Astrocyte of the spinal cord (primary cell): ENCODE measurements at regions not wholly inside any gene's neighbourhood (a gene's known extent, or its start where the extent isn't known, plus 50 kb on each side); places are given as distances from the start of the nearest gene placed in this dataset.

Experiments
- DNase-seq: peaks from one replicate; pipeline ENCODE4 v3.0.0; 2011; ENCODE audit warnings: low read depth, low spot score
- H3K4me3 ChIP-seq: 2 replicates; pipeline ENCODE4 v1.5.1; 2011; ENCODE audit warnings: low read depth, mild to moderate bottlenecking, low read length, moderate library complexity
- in situ Hi-C: cut with HindIII; loops from 2 replicates; pipeline ENCODE4 v1.10.0; 2017; ENCODE audit warnings: low sequenced_read_pairs
- TF ChIP-seq, protein P1 (sequence below): IDR thresholded peaks from 2 replicates; pipeline ENCODE4 v1.5.1; 2012; ENCODE audit warnings: low read depth, mild to moderate bottlenecking, low read length, inconsistent platforms

GRCh38 chr17:77877646-77878355 is 80.7 kb upstream of the TNRC6C start:
- TF ChIP-seq, protein P1, sequence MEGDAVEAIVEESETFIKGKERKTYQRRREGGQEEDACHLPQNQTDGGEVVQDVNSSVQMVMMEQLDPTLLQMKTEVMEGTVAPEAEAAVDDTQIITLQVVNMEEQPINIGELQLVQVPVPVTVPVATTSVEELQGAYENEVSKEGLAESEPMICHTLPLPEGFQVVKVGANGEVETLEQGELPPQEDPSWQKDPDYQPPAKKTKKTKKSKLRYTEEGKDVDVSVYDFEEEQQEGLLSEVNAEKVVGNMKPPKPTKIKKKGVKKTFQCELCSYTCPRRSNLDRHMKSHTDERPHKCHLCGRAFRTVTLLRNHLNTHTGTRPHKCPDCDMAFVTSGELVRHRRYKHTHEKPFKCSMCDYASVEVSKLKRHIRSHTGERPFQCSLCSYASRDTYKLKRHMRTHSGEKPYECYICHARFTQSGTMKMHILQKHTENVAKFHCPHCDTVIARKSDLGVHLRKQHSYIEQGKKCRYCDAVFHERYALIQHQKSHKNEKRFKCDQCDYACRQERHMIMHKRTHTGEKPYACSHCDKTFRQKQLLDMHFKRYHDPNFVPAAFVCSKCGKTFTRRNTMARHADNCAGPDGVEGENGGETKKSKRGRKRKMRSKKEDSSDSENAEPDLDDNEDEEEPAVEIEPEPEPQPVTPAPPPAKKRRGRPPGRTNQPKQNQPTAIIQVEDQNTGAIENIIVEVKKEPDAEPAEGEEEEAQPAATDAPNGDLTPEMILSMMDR, result no peak
- no peak for DNase-seq
- in situ Hi-C loops, result no loop called here
- no peak overlapping the region for H3K4me3 ChIP-seq

- no peak overlapping the region for H3K4me3 ChIP-seq
- TF ChIP-seq, protein P1, result no peak
- in situ Hi-C loops, result no loop called here
- DNase-seq, result no peak
These were observed 79.1 kb upstream of the TNRC6C start for GRCh38 chr17:77879226-77879895.

DNA sequence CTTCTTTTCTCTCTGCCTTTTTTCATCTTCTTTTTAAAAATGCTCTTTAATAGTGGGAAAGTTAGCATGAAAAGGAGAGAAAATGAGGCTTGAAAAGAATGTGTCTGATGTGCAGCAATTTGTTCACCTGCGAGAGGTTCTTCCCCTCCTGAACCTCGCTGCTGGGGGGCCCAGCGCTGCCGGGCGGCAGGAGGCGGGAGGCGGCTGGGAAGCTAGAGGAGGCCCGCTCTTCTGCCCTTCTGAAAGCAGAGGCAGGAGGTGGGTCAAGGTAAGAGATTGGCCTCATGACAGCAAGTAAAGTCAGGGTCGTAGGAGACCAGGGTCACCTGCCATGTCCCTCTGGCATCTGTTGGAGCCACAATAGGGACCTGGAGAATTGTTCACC is 78.6 kb upstream of the TNRC6C start:
- no peak overlapping the region for H3K4me3 ChIP-seq
- DNase-seq, result no peak
- in situ Hi-C loops, result no loop called here
- TF ChIP-seq, protein P1, result no peak

DNA sequence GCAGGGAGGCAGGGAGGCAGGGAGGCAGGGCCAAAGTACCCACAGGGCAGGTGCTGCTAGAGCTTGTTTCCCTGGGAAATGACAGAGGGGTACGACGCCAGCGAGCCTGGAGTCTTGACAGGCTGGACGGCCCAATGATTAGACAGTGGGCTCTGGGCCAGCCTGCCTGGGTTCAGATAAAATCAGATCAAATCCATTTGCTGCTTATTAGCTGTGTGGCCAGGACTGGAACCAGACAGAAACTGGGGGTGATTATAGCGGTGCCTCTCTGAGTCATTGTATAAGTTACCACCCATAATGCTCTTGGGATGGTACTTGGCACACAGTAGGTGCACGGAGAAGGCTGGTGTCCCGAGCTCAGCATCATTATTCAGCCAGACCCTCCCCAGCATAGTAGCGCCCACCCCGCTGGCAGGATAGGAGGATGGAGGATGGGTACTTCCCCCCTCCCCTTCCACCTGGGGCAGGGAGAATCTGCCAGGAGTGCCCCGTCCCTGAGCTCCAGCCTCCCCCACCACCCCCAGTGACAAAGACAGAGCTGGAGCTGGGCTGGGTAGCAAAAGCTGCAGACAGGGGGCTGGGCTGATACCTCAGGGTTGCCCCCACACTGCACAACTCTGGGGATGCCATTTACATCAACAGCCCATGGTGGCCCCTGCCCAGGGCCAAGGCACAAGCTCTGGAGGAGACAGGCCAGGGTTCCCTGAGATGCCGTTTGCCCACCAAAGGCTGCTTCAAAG is 77.6 kb upstream of the TNRC6C start:
- DNase-seq, result no peak
- in situ Hi-C loops, result no loop called here
- TF ChIP-seq, protein P1, result no peak
- no peak overlapping the region for H3K4me3 ChIP-seq

DNA sequence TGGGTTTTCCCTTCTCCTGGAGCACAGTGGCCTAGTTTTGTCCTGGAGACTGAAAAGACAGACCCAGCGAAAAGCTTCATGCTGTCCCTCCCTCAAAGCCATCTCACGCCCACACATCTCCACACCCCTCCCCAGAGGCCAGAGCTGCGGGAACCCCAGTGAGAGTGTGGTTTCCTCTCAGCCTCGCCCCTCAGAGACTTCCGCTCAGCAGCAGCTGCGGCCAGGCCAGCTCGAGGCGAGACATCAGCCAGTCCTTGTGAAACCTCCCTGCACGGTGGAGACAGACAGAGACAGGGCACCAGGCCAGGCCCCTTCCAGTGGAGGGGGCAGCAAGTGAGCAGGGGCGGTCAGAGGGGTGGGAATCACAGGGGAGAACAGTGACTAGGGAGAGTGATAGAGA is 77.0 kb upstream of the TNRC6C start:
- DNase-seq, result peak; percentile 72
- TF ChIP-seq, protein P1, result no peak
- H3K4me3 ChIP-seq, result no peak overlapping the region
- in situ Hi-C loops, result no loop called here

DNA sequence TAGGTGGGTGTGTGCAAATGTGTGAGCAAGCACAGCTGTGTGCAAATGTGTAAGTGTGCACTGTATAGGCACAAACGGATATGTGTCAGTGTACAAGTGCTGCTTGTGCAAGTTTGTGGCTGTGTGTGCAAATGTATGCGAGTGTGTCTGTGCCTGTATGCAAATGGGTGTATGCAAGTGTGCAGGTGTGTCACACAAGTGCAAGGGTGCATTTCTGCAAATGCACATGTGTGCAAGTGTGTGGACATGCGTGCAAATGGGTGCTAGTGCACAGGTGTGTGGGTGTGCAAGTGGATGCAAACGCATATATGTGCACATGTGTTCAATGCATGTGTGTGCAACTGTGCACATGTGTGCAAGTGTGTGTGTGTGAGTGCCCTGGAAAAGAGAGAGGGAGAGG is 76.5 kb upstream of the TNRC6C start:
- H3K4me3 ChIP-seq, result no peak overlapping the region
- in situ Hi-C loops, result no loop called here

More for the DNA sequence above, 76.5 kb upstream of the TNRC6C start:
- TF ChIP-seq, protein P1, result no peak
- DNase-seq, result no peak
